Activated T-cell treated with anti-CD3 and anti-CD28 coated beads, Interleukin-2, amount 50 U/mL, for 1 hour (primary cell): ENCODE measurements at regions not wholly inside any gene's neighbourhood (a gene's known extent, or its start where the extent isn't known, plus 50 kb on each side); places are given as distances from the start of the nearest gene placed in this dataset.

Source experiments
- DNase-seq: peaks from one replicate; pipeline ENCODE4 v3.0.0-alpha.2; 2020

GRCh38 chr2:5845798-5846330 lies 153.7 kb downstream of the SOX11 start:
- no peak for DNase-seq

DNA sequence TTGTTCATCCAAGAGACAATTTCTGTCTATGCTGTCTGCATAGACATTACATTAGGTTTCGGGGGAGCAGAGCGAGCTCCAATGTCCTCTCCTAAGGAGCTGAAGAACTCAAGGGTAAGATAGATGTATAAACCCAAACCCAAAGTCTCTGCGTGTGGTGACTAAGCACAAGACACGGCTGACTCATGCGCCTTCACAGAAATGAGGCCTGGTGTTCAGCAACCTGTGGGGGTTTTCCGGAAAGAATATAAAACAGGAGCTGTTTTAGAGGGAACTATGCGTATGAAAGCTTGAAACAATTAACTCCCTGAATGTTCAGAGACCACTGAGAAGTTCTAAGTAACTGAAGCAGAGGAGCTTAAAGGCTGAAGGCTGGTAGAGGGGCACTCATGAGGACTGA lies 154.7 kb downstream of the SOX11 start:
- no peak for DNase-seq

- no peak for DNase-seq
Observed at GRCh38 chr2:5849562-5849961, 157.4 kb downstream of the SOX11 start.

GRCh38 chr2:5851410-5851809 lies 159.2 kb downstream of the SOX11 start:
- DNase-seq, result no peak

- no peak for DNase-seq
Observed at GRCh38 chr2:5854797-5855196, 162.6 kb downstream of the SOX11 start.

DNA sequence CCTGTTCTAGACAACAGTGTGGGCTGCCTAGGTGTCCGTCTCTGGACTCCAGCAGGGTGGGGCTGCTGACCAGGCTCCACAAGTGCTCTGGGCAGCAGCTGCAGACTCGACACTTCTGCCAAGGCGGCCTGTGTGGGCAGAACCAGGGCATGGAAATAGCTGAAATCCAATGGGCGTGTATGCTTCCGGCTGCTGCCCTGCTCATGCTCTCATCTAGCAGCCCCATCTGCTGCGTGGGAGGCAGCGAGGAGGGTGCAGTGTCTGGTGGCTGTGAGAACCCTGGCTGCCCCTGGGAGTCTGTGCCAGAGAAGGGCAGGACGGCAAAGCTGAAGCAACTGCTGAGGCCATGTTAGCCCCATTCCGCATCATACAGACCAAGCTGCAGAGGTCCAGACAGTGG lies 174.9 kb downstream of the SOX11 start:
- no peak for DNase-seq

DNA sequence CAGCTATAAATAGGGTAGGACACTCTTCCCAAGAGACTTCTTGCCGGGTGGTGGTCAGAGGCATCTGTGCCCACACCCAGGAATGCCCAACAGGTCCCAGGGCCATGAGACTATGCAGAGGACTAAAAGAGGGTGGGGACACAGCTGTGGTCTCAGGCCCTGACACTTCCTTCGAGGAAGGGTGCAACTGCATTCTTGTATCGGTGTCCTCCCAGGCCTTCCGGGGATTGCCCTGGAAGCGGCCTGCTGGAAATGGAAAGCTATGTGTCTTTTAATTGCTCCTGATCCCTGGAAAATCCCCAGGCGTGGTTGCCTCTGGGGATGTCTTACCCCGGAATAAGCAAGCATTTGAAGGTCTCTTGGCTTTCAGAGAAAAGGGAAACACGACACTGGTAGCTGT lies 176.7 kb downstream of the SOX11 start:
- DNase-seq, result no peak

DNA sequence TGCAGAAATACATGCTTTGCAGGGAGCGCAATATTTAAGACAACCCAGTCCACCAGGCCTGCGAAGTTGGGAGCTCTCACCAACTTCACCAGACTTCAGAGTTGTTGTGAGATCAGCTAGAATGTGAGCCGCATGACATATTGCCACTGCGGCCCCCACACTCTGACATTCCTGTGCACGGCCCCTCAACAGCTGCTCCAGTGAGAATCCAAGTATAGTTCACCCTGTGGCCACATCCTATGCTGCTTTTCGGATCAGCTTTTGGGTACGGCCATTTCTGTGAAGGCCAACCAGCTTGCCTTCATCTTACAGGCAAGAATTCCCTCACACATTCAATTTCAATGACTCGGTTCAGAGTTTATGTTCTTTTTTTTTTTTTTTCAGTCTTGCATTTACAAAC lies 177.8 kb downstream of the SOX11 start:
- DNase-seq, result no peak

- DNase-seq, result no peak
Observed at GRCh38 chr2:5877360-5877759, 185.2 kb downstream of the SOX11 start.

GRCh38 chr2:5885451-5886173 lies 193.4 kb downstream of the SOX11 start:
- DNase-seq, result no peak

DNA sequence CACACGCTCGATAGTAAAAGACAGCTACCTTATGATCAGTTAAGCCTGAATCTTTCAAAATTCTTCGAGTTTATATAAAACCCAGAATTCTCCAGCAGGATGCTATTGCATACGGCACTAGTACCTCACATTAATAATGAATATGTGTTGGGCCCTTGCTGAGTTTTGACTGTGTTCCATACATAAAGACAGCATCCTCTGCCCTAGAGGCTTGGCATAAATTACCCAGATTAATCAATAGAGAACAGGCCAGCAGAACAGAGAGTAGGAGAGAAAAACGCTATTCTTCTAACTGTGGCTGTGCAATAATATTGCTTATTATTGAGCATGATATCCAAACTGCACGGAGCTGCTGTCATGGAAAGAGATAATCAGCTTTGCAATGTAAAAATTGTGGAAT lies 194.3 kb downstream of the SOX11 start:
- no peak for DNase-seq

- DNase-seq, result no peak
Observed at GRCh38 chr2:5888126-5888525, 195.9 kb downstream of the SOX11 start.

DNA sequence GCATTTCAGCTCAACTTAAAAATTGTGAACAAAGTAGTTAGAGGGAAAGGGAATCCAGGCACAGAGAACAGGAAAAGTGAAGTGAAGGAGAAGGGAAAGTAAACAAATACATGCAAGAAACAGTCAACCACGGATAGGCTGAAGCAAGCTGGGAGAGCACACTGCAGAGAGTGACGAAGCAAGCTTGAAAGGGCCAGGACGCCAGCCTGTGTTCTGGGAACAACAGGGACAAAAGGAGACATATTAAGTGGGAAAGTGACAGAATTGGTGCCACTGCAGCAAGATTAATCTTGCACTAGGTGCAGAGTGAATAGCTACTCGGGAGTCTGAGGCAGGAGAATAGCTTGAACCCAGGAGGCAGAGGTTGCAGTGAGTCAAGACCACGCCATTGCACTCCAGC lies 197.3 kb downstream of the SOX11 start:
- no peak for DNase-seq

- no peak for DNase-seq
Observed at GRCh38 chr2:5894355-5894754, 202.2 kb downstream of the SOX11 start.

GRCh38 chr2:5895284-5895683 lies 203.1 kb downstream of the SOX11 start:
- DNase-seq, result no peak

DNA sequence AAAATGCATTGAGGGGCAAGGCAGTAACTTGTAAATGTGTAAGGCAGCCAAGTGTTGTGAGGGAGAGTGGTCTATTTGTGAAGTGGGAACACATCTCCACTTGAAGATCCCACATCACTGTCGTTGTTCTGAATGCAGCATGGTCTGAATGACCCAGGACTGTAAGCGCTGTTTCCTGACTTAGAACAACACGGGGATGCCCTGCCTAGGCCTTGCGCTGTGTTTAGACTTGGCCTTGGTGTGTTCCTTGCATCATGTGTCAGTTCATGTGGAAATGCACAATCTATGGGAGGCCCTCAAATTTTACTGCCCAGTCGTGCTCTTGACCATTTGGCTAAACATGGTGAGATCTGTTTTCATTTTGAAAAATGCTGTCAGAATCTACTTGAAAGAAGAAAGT lies 205.1 kb downstream of the SOX11 start:
- DNase-seq, result no peak

DNA sequence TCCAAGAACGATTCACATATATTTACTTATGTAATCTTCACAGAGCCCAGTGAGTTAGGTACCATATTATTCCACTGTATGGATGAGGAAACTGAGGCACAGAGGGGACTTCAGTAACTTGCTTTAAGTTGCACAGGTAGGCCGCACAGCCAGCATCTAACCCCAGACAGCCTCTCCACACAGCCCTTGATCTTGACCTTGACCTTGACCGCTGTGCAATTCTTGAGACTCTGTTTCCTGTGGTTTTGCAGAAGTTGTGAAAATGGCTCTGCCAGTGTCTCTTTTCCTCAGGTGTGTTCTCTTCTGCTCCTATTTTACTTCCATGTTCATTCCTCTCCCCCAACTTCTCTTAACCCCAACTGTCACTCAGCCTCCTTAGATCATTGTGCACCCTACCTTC lies 206.5 kb downstream of the SOX11 start:
- DNase-seq, result no peak

DNA sequence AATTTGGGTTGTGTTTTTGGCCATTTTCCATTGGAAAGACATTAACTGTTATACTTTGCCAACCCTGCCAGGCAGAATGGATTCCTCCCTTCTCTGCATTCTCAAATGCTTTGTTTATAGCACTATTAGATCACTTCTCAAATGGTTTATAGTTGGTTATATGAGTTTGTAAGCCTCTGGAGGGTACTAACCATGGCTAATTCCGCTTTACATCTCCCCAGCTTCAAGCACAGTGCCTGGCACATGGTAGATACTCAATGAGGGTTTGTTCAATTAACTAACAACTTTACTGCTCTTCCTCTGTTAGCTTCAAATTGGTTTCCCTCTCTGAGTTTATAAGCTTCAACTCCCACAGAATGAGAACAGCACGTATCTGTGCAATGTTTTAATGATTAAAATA lies 213.5 kb downstream of the SOX11 start:
- DNase-seq, result no peak

DNA sequence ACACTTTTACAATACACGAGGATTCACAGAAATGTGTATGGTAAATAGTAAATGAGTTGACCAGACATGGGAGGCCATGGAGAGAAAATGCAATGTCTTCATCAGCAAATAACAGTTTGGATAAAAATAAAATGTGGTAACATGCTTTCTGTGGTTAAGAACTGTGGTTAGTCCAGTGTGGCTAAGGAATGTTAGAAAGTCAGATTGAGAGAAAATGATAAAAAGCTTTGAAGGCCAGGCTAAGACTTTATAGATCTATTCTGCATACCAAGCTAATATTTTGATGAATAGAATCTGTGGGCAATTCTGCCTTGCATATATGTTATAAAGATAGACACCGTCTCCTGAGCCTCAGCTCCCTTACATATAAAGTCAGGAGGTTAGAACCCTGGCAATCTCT lies 215.9 kb downstream of the SOX11 start:
- DNase-seq, result no peak

DNA sequence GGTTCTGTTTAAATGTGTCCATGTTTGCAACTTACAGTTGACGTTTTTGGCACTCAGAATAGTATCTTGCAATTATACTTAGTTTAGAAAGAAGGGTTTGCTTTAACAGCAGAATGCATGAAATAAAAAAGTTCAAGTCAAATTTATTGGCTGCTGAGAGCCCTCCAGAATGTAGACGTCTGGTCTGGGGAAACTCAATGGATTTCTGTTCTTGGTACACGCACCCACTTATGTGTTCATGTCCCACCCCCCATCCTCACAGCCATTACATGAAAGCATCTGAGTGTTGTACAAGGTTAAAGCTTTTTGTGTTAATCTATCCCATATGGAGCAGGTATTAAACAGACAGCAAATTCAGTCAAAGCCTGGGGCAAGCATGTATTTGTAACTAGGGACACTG lies 219.5 kb downstream of the SOX11 start:
- DNase-seq, result no peak

DNA sequence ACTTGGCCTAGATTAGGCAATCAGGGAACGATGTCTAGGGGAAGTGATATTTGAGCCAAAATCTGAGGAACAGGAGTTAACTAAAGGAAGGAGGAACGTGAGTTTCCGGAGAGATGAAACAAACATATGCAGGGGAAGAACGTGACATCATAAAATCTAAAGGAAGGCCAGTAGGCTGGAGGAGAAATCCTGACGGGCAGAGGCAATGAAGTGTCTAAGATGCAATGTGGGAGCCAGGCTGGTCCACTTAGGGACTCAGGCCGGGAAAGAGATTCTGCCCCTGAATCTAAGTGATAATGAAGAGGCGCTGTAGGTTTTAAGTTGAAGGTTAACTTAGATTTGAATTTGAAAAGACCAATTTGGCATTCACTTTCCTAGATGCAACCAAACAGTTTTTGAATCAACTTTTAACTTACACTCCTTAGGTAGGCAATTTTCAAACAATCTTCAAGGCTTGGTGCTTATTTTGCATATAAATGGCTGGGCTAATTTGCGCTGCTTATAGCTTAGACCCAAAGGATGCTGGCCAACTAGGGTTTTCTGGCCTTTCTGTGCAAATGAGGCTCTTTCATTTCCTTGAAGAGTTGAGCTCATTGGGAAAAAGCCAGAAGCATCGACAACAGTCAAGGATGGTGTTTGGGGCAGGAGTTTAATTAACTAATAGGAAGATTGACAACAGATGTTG lies 221.7 kb downstream of the SOX11 start:
- DNase-seq, result no peak

DNA sequence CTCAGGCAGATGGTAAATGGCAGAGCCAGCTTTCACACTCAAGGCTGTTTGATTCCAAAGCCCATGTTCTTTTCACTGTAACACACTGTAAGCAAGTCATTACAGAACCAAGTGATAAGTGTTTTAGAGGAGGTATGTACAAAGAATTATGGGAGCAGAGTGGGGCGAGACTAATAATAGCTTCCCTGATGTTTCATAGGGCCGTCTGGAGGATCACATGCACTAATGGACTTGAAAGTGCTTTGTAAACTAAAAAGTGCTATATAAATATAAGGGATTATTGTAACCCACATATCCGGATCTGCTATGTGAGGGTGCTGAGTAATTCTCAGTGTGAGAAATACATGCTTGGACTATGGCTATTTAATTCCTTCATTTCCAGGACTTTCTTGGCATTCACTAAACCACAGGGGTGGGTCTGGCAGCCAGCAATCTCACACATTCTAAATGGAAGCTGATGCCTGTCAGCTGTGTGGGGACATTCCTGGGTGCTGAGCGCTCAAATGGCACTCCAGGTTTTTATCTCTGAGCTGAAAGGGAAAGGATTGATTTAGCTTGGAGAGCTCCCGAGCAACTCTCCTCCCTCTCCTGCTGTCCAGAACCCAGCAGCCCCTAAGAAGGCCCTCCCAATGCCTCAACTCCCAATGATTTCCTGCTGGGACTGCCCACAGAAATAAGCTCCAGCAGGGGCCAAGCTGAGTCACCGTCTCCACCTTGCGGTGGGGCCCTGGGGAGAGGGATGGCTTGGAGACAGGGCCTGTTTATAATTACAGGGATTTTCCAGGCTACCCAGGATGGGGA lies 222.8 kb downstream of the SOX11 start:
- no peak for DNase-seq

- no peak for DNase-seq
Observed at GRCh38 chr2:5915881-5916310, 223.7 kb downstream of the SOX11 start.
